ENCODE measurements at regions not wholly inside any gene's neighbourhood (a gene's known extent, or its start where the extent isn't known, plus 50 kb on each side); places are given as distances from the start of the nearest gene placed in this dataset.

GRCh38 chr4:164381859-164382258 is 372.1 kb upstream of the SMIM31 start:
- WGBS, 5 donors, result 69 to 72% (median 71%) methylated on average over 3 of the region's 3 CpGs
- intact Hi-C loops (cut with DNase I; ENCODE audit: low total_unique reads), result no loop called here
- DNase-seq, result no peak

GRCh38 chr4:164383058-164383357 is 370.9 kb upstream of the SMIM31 start:
- Histone ChIP-seq H3K36me3 (no peaks in the 10 kb centered on the region), H3K9me3 (peaks cover 0 to 11% (median 0%) of the 10 kb centered on the region in 4 donors), H3K27ac (no peak overlapping the region), H3K27me3 (peaks cover 9 to 25% (median 18%) of the 10 kb centered on the region in 3 donors), H3K4me1 (peaks cover 0 to 13% (median 6%) of the 10 kb centered on the region in 4 donors), H3K4me3 (peak overlapping the region; percentile 19 to 30 (median 21))
- no peak for TF ChIP-seq POLR2A (IDR thresholded peaks at IDR 0.05)
- TF ChIP-seq CTCF (IDR thresholded peaks at IDR 0.05), result no peak
- no peak for TF ChIP-seq EP300 (IDR thresholded peaks at IDR 0.05)
- no peak for TF ChIP-seq POLR2AphosphoS5 (IDR thresholded peaks at IDR 0.05)
- DNase-seq, result no peak
- 4 to 8% (median 6%) methylated on average over 12 to 15 of the region's 15 CpGs for WGBS, 5 donors
- intact Hi-C loops (cut with DNase I; ENCODE audit: low total_unique reads), result no loop called here

More at GRCh38 chr4:164381859-164382258, 372.1 kb upstream of the SMIM31 start:
- H3K4me1 ChIP-seq, result peaks cover 0 to 13% (median 6%) of the 10 kb centered on the region in 4 donors
- H3K9me3 ChIP-seq, result peaks cover 0 to 11% (median 0%) of the 10 kb centered on the region in 4 donors
- peaks cover 9 to 25% (median 18%) of the 10 kb centered on the region in 3 donors for H3K27me3 ChIP-seq
- no peaks in the 10 kb centered on the region for H3K36me3 ChIP-seq
- no peak overlapping the region for H3K27ac ChIP-seq
- H3K4me3 ChIP-seq, result no peak overlapping the region
- TF ChIP-seq POLR2AphosphoS5 (IDR thresholded peaks at IDR 0.05), result no peak
- no peak for TF ChIP-seq CTCF (IDR thresholded peaks at IDR 0.05)
- no peak for TF ChIP-seq POLR2A (IDR thresholded peaks at IDR 0.05)
- TF ChIP-seq EP300 (IDR thresholded peaks at IDR 0.05), result no peak

GRCh38 chr4:164383358-164384220 is 370.3 kb upstream of the SMIM31 start:
- Histone ChIP-seq H3K4me1 (peaks cover 0 to 13% (median 6%) of the 10 kb centered on the region in 4 donors), H3K27me3 (peaks cover 9 to 25% (median 18%) of the 10 kb centered on the region in 3 donors), H3K4me3 (peak overlapping the region; percentile 19 to 30 (median 21)), H3K9me3 (peaks cover 0 to 11% (median 0%) of the 10 kb centered on the region in 4 donors), H3K27ac (no peak overlapping the region), H3K36me3 (no peaks in the 10 kb centered on the region)
- WGBS, 5 donors, result 2 to 10% (median 6%) methylated on average over 11 to 65 of the region's 65 CpGs
- DNase-seq, result peak in 1 of 2 donors; percentile 93
- TF ChIP-seq POLR2AphosphoS5 (IDR thresholded peaks at IDR 0.05), result no peak
- TF ChIP-seq EP300 (IDR thresholded peaks at IDR 0.05), result no peak
- TF ChIP-seq CTCF (IDR thresholded peaks at IDR 0.05), result no peak
- TF ChIP-seq POLR2A (IDR thresholded peaks at IDR 0.05), result no peak
- intact Hi-C loops (cut with DNase I; ENCODE audit: low total_unique reads), result no loop called here

- no peak for DNase-seq
- H3K27me3 ChIP-seq, result peaks cover 9 to 25% (median 18%) of the 10 kb centered on the region in 3 donors
- no peaks in the 10 kb centered on the region for H3K36me3 ChIP-seq
- no peak for TF ChIP-seq POLR2A (IDR thresholded peaks at IDR 0.05)
- TF ChIP-seq CTCF (IDR thresholded peaks at IDR 0.05), result no peak
- TF ChIP-seq EP300 (IDR thresholded peaks at IDR 0.05), result no peak
- no peak for TF ChIP-seq POLR2AphosphoS5 (IDR thresholded peaks at IDR 0.05)
- intact Hi-C loops (cut with DNase I; ENCODE audit: low total_unique reads), result no loop called here
- H3K4me3 ChIP-seq, result no peak overlapping the region
- H3K27ac ChIP-seq, result no peak overlapping the region
- H3K4me1 ChIP-seq, result peaks cover 0 to 13% (median 6%) of the 10 kb centered on the region in 4 donors
- peaks cover 0 to 11% (median 0%) of the 10 kb centered on the region in 4 donors for H3K9me3 ChIP-seq
- WGBS, 5 donors, result 61 to 72% (median 67%) methylated on average over 8 of the region's 8 CpGs
Measured at GRCh38 chr4:164384416-164384815, 369.5 kb upstream of the SMIM31 start.

All from stomach (tissue), 8 donors.